Upper lobe of left lung (tissue), 6 donors: ENCODE measurements at regions not wholly inside any gene's neighbourhood (a gene's known extent, or its start where the extent isn't known, plus 50 kb on each side); places are given as distances from the start of the nearest gene placed in this dataset.

ENCODE experiments used
- ATAC-seq, 2 donors: fragments of 200-7000 bp; cut with Tn5 transposase; one replicate each; pipeline ENCODE4 v1.9.1; 2022; ENCODE audit warnings: mild to moderate bottlenecking in 2 of 2, moderate library complexity in 2 of 2; ENCODE audit not compliant: low FRiP score in 2 of 2
- DNase-seq, 2 donors: peaks; one replicate each; pipeline ENCODE4 v3.0.0-alpha.2; 2019 to 2020
- H3K27ac ChIP-seq, 4 donors: fragments of 200-600 bp; sonication (generic); one replicate each; pipeline ENCODE4 v1.5.1; 2016 to 2019
- H3K27me3 ChIP-seq, 4 donors: fragments of 200-600 bp; sonication (generic); one replicate each; pipeline ENCODE4 v1.5.1; 2017 to 2019
- H3K36me3 ChIP-seq, 4 donors: fragments of 200-600 bp; sonication (generic); one replicate each; pipeline ENCODE4 v1.5.1; 2016 to 2019
- H3K4me1 ChIP-seq, 4 donors: fragments of 200-600 bp; sonication (generic); one replicate each; pipeline ENCODE4 v1.5.1; 2018 to 2019
- H3K4me3 ChIP-seq, 4 donors: fragments of 200-600 bp; sonication (generic); one replicate each; pipeline ENCODE4 v1.5.1; 2017 to 2019; ENCODE audit warnings: mild to moderate bottlenecking in 2 of 4, moderate library complexity in 1 of 4
- H3K9me3 ChIP-seq, 4 donors: fragments of 200-600 bp; sonication (generic); one replicate each; pipeline ENCODE4 v1.5.1; 2018 to 2019
- EP300 ChIP-seq, 4 donors: sonication (generic); formaldehyde crosslinking; IDR thresholded peaks; one replicate each; pipeline ENCODE4 v1.5.1; 2017; ENCODE audit warnings: antibody characterized with exemption in 4 of 4, control low read depth in 2 of 4
- POLR2A ChIP-seq, 4 donors: fragments of 450-650 bp; IDR thresholded peaks; one replicate each; pipeline ENCODE4 v1.5.1; 2016 to 2017; ENCODE audit warnings: antibody characterized with exemption in 4 of 4, mild to moderate bottlenecking in 2 of 4
- POLR2AphosphoS5 ChIP-seq, 2 donors: sonication (generic); formaldehyde crosslinking; IDR thresholded peaks; one replicate each; pipeline ENCODE4 v1.5.1; 2017; ENCODE audit warnings: antibody characterized with exemption in 2 of 2
- WGBS, 2 donors: methylation state at CpG; one replicate each; pipeline ENCODE4 v1.1.5; 2017 to 2018; 5-methylcytosine and 5-hydroxymethylcytosine counted together
- TF ChIP-seq, protein P1 (sequence below), 6 experiments: fragments of 450-650 bp in 4 of 6; fragments of 200-600 bp in 2 of 6; sonication (generic) in 2 of 6; IDR thresholded peaks; one replicate each; pipeline ENCODE4 v1.5.1; 2016 to 2019; ENCODE audit warnings: antibody characterized with exemption in 6 of 6
- donor health status: DM: no; HTN: no; CAD: no; lungs with moderate emphysema.
- donor health status: DM: no; HTN: yes; CAD: no; lungs with severe emphysema.

DNA sequence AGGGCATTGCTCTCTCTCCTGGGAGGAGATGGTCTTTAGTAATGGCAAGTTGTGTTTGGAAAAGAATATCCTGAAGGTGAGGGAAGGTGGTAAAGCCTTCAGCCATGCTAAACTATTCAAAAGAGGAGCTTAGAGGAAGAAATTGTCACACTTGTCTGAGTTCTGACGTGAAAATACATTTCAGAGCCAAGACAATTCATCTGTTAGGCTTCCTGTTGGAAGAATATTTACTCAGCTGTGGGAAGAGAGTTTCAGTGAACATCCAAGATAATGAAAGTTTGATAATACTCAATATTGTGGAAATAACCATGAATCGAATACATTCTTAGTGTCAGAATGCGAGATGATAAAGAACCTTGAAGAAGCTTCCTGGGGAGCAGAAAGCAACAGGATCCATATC, 143.3 kb downstream of the GPAT3 start:
- Histone ChIP-seq H3K9me3 (no peaks in the 10 kb centered on the region), H3K27me3 (no peaks in the 10 kb centered on the region), H3K4me3 (no peak overlapping the region), H3K27ac (no peak overlapping the region), H3K36me3 (no peaks in the 10 kb centered on the region), H3K4me1 (no peaks in the 10 kb centered on the region)
- 72 to 80% methylated on average over 3 of the region's 3 CpGs for WGBS, 2 donors
- TF ChIP-seq, protein P1, sequence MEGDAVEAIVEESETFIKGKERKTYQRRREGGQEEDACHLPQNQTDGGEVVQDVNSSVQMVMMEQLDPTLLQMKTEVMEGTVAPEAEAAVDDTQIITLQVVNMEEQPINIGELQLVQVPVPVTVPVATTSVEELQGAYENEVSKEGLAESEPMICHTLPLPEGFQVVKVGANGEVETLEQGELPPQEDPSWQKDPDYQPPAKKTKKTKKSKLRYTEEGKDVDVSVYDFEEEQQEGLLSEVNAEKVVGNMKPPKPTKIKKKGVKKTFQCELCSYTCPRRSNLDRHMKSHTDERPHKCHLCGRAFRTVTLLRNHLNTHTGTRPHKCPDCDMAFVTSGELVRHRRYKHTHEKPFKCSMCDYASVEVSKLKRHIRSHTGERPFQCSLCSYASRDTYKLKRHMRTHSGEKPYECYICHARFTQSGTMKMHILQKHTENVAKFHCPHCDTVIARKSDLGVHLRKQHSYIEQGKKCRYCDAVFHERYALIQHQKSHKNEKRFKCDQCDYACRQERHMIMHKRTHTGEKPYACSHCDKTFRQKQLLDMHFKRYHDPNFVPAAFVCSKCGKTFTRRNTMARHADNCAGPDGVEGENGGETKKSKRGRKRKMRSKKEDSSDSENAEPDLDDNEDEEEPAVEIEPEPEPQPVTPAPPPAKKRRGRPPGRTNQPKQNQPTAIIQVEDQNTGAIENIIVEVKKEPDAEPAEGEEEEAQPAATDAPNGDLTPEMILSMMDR (IDR thresholded peaks at IDR 0.05) = no peak
- TF ChIP-seq EP300 (IDR thresholded peaks at IDR 0.05) (no peak), POLR2A (IDR thresholded peaks at IDR 0.05) (no peak), POLR2AphosphoS5 (IDR thresholded peaks at IDR 0.05) (no peak)
- DNase-seq = no peak
- no peak for ATAC-seq

DNA sequence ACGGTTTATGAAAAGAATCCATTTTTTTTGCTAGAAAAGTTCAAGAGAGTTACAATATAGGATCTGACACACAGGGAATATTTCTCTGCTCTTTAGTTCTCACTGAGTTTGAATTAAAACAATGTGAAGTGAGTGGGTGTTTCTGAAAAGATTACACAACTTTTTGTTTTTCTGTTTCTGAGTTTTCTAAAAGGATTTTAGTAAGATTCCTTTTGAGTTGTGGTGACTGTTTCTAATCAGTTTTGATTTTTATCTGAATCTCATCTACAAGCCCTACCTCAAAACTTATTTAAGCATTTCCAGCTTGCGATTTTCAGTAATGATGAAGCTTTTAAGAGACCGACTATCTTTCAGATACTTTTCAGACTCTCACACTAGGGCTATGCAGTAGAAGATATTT, 141.7 kb downstream of the GPAT3 start:
- Histone ChIP-seq H3K36me3 (no peaks in the 10 kb centered on the region), H3K27ac (no peak overlapping the region), H3K9me3 (no peaks in the 10 kb centered on the region), H3K27me3 (no peaks in the 10 kb centered on the region), H3K4me3 (no peak overlapping the region), H3K4me1 (no peaks in the 10 kb centered on the region)
- DNase-seq (no peak), ATAC-seq (no peak)
- whole genome bisulfite sequencing, 2 donors = 69 to 86% methylated on average over 3 of the region's 3 CpGs
- no peak for TF ChIP-seq POLR2AphosphoS5 (IDR thresholded peaks at IDR 0.05)
- TF ChIP-seq, protein P1 (IDR thresholded peaks at IDR 0.05) = no peak
- no peak for TF ChIP-seq POLR2A (IDR thresholded peaks at IDR 0.05)
- no peak for TF ChIP-seq EP300 (IDR thresholded peaks at IDR 0.05)

DNA sequence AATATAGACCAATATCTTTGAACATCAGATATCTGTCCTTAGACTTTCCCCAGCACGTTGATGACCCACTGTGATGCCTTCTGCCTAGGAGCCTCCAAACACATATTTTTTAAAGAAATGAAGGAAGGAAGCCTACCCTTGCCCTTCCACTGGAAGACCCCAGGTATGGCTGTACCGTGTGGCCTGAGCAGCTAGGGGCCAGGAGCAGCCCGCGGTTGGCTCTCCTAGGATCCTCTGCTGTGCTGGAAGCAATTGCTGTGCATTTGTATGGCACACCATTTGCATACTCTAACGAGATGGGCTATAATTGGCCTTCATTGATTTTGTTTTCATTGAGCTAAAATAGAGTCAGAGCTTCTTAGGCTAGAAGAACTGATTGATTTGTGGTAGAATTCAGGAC, 128.8 kb downstream of the GPAT3 start:
- H3K27me3 ChIP-seq = no peaks in the 10 kb centered on the region
- no peak for TF ChIP-seq POLR2A (IDR thresholded peaks at IDR 0.05)
- TF ChIP-seq EP300 (IDR thresholded peaks at IDR 0.05) = no peak
- TF ChIP-seq, protein P1 (IDR thresholded peaks at IDR 0.05) = no peak
- no peak for TF ChIP-seq POLR2AphosphoS5 (IDR thresholded peaks at IDR 0.05)

DNA sequence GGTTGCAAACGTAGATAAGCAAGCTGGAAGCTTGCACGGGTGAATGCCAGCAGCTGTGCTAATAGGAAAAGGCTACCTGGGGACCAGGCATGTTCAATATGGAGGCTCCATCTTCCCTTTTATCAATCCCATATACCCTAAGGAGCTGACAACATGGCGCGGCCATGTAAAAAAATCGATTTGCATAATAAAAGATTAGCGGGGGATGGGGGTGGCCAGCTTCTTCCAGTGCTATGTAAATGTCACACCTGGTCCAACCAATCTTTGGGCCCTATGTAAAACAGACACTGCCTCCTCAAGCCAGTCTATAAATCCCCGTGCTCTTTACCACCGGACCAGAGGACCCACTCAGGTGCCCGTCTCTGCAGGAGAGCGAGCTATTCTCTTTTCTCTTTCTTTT, 128.2 kb downstream of the GPAT3 start:
- no peaks in the 10 kb centered on the region for H3K36me3 ChIP-seq
- no peaks in the 10 kb centered on the region for H3K4me1 ChIP-seq
- no peak overlapping the region for H3K4me3 ChIP-seq
- WGBS, 2 donors = 80% methylated on average over 10 of the region's 10 CpGs
- TF ChIP-seq POLR2A (IDR thresholded peaks at IDR 0.05) (no peak), POLR2AphosphoS5 (IDR thresholded peaks at IDR 0.05) (no peak), EP300 (IDR thresholded peaks at IDR 0.05) (no peak)
- TF ChIP-seq, protein P1 (IDR thresholded peaks at IDR 0.05) = no peak
- H3K9me3 ChIP-seq = no peaks in the 10 kb centered on the region
- no peak overlapping the region for H3K27ac ChIP-seq
- no peaks in the 10 kb centered on the region for H3K27me3 ChIP-seq
- ATAC-seq = no peak
- no peak for DNase-seq

More for the DNA sequence above, 128.8 kb downstream of the GPAT3 start:
- Histone ChIP-seq H3K36me3 (no peaks in the 10 kb centered on the region), H3K27ac (no peak overlapping the region), H3K4me3 (no peak overlapping the region), H3K4me1 (no peaks in the 10 kb centered on the region), H3K9me3 (no peaks in the 10 kb centered on the region)
- no peak for DNase-seq
- ATAC-seq = no peak
- 73 to 75% methylated on average over 2 to 5 of the region's 5 CpGs for WGBS, 2 donors

DNA sequence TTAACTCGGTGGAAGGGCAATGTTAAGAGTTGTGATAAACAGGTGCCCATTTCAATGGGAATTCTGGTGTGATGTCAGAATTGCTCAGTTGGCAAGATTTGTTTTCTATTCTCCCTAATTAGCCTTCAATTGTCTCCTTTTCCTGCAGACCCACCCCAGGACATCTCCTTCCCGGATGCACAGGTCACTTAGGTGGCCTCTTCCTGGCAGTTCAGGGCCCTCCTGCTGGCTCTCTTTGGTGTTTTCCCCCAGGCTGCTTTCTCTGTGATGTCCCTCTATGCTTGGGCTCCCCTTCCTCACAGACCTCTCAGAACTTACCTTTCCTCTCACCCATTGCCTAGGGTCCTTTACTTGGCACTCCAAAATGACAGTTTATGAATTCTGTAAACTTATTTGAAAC, 126.3 kb downstream of the GPAT3 start:
- TF ChIP-seq EP300 (IDR thresholded peaks at IDR 0.05) = no peak
- TF ChIP-seq, protein P1 (IDR thresholded peaks at IDR 0.05) = no peak
- TF ChIP-seq POLR2A (IDR thresholded peaks at IDR 0.05) = no peak
- TF ChIP-seq POLR2AphosphoS5 (IDR thresholded peaks at IDR 0.05) = no peak
- Histone ChIP-seq H3K27me3 (no peaks in the 10 kb centered on the region), H3K4me3 (no peak overlapping the region), H3K27ac (no peak overlapping the region), H3K4me1 (no peaks in the 10 kb centered on the region), H3K36me3 (no peaks in the 10 kb centered on the region), H3K9me3 (no peaks in the 10 kb centered on the region)
- WGBS, 2 donors = 56 to 58% methylated on average over 2 of the region's 2 CpGs
- ATAC-seq = no peak
- no peak for DNase-seq
